Activated CD4-positive, alpha-beta T cell treated with anti-CD3 and anti-CD28 coated beads, Interleukin-2, Interleukin-4, amounts not matched to agents 100 ng/mL and 50 ng/mL, durations not matched to agents 16 hours and 8 hours (primary cell): ENCODE measurements at regions not wholly inside any gene's neighbourhood (a gene's known extent, or its start where the extent isn't known, plus 50 kb on each side); places are given as distances from the start of the nearest gene placed in this dataset.
"Not testable (repeated sequence)": the region's sequence is repeated elsewhere in the genome, so short reads cannot be mapped to it uniquely, and the experiment has no call there.

Experiments
- DNase-seq: peaks from one replicate; pipeline ENCODE4 v3.0.0-alpha.2; 2020; ENCODE audit warnings: low spot score

DNA sequence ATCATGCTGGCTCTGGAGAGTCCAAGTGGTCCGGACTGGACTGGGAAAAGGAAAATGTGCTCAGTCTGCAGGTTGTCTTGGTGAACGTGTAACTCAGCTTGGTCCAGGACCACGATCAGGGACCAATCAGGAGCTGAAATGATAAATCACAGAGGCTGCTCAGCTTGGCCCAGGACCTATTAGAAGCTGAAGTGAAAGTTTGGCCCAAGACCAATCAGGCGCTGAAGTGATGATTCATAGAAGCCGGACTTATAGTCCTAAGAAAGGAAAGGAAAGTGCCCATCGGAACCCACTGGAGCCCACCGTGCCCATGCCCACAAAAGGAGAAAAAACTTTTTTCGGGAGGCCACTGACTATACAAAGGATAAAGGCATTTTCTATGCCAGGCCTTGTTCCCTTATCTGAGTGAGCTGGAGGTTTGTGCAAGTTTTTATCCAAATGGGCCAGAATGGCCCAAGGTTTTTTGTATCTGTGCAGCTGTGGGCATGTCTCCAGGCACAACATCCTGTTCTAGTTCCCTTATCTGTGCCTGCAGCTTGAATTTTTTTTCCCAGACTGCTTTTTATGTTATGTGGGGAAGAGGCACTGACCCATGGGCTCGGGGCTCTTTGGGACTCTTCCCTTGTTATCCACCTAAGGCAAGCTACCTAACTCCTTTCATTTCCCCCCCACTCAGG is 194.4 kb downstream of the FAM133A start:
- no peak for DNase-seq

DNA sequence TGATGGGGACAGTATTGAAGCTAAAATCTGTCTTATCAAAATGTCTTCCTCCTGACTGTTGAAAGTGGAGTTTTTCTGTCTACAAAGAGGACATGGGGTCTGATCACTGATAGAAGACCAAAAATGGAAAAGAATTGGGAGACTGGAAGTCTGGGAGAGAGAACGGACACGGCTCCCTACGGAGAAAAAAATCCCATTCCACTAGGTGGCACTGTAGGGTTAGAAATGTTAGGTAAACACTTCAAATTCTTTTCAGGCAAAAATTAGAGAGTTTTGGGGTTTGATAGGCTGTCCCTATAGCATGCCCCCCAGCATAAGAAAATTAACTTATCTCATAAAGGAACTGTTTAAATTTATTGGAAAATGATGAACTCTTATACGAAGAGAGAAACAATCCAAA is 200.5 kb downstream of the FAM133A start:
- peak; percentile 33 for DNase-seq

DNA sequence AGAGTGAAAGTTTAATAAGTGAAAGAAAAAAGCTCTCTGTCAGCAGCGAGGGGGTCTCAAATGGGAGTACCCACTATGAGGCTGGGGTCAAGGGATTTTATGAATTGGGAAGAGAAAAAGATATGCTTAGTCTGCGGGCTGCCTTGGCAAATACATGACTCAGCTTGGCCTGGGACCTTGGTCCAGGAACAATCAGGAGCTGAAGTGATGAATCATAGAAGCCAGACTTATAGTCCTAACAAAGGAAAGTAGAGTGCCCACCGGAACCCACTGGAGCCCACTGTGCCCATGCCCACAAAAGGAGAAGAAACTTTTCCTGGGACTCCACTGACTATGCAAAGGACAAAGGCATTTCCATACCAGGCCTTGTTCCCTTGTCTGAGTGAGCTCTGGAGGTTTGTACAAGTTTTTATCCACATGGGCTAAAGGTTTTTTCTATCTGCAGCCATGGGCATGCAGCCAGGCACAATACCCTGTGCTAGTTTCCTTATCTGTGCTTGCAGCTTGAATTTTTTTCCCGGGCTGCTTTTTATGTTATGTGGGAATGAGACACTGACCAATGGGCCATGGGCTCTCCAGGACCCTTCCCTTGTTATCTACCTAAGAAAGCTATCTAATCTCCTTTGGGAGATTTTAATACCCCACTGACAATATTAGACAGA is 201.7 kb downstream of the FAM133A start:
- no peak for DNase-seq

- DNase-seq: not testable (repeated sequence)
These were observed 247.0 kb downstream of the FAM133A start for GRCh38 chrX:93921041-93921440.

DNA sequence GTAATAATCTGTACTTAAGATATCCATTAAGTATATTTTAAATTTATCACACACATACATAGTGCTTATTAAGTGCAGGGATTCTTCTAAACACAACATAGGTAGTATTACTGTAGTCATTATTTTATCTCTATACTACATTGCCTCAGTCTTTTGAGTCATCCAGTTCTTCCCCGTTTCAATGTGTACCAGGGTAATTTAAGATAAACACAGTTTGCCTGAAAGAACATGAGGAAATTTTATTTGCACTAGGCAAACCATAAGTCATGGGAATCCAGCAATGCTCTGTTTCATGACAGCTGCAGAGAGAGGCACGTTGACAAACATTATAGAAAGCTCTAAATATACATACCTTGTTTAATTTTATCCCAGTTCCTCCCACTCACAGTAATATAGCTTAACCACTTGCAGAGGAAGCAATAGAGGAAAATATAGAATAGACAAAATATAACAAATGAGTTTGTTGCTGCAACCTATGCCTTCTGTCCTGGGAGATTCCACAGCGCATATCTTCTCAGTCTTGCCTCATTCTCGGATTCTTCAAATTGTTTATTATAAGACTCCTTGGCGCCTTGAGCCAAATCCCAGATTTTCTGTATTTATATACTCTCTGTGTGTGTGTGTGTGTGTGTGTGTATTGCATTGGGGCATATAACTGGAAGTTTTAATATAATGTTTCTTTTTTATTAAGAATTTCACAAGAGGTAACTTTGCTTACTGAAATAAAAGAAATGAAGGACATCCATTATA is 258.6 kb downstream of the FAM133A start:
- DNase-seq: no peak

- DNase-seq: no peak
These were observed 303.6 kb downstream of the FAM133A start for GRCh38 chrX:93977641-93978040.

DNA sequence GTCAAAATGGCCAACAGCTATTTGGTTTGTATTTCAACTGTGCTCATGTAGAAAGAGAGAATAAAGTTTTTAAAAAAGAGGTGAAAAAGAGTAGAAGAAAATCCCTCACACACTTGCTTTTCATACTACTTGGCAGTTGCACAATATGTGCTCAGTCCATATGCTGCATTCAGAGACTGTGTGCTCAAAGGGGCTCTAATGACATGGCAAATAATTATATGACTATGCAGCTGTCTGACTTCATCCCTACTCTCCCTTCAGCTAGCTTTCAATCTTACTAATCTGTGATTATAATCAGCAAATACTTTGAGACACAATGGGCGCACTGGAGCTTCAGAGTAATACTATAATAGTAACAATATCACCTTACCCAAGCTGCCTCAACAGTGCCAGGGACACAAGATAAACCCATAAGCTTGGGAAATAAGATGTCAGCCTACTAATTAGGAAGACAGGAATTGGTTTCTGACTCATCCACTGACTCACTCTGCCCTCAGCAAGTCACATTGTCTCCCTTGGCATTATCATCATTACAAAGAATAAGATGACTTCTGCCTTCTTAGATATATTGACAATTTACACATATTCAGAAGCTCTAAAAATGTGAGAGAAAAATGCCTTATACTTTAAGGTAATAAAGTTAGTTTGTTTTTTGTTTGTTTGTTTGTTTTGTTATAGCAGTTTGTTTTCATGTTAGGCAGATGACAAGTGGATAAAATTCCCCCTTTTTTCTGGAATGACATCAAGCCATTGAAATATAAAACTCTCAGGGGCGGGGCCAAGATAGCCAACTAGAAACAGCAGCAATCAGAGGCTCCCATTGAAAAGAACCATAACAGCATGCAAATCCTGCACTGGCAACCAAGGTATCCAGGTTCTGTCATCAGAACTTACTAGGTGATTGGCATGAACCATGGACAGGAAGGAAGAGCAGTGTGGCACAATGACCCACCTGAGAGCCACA is 311.6 kb downstream of the FAM133A start:
- DNase-seq: peak; percentile 27
